DOHH2 (cell line): ENCODE measurements at regions not wholly inside any gene's neighbourhood (a gene's known extent, or its start where the extent isn't known, plus 50 kb on each side); places are given as distances from the start of the nearest gene placed in this dataset.

ENCODE experiments used
- CTCF ChIP-seq: fragments of 200-600 bp; sonication (generic); IDR thresholded peaks from one replicate; pipeline ENCODE4 v1.5.1; 2014; ENCODE audit warnings: antibody characterized with exemption, mild to moderate bottlenecking, low read depth, low read length; ENCODE audit not compliant: poor library complexity, severe bottlenecking
- EZH2phosphoT487 ChIP-seq: fragments of 200-600 bp; sonication (generic); IDR thresholded peaks from 2 replicates; pipeline ENCODE4 v1.6.1; 2017; ENCODE audit warnings: borderline replicate concordance, mild to moderate bottlenecking, antibody characterized with exemption, low read length, moderate library complexity, mixed read lengths

- TF ChIP-seq CTCF (no peak), EZH2phosphoT487 (no peak)
These were observed 330.5 kb upstream of the ZFP42 start for GRCh38 chr4:187665086-187665485.
